Upper lobe of left lung (tissue), 4 donors: ENCODE measurements at regions not wholly inside any gene's neighbourhood (a gene's known extent, or its start where the extent isn't known, plus 50 kb on each side); places are given as distances from the start of the nearest gene placed in this dataset.

Source experiments
- POLR2A ChIP-seq, 4 donors: fragments of 450-650 bp; IDR thresholded peaks; one replicate each; pipeline ENCODE4 v1.5.1; 2016 to 2017; ENCODE audit warnings: antibody characterized with exemption in 4 of 4, mild to moderate bottlenecking in 2 of 4
- POLR2AphosphoS5 ChIP-seq, 2 donors: sonication (generic); formaldehyde crosslinking; IDR thresholded peaks; one replicate each; pipeline ENCODE4 v1.5.1; 2017; ENCODE audit warnings: antibody characterized with exemption in 2 of 2
- TF ChIP-seq, protein P1 (sequence below), 6 experiments: fragments of 450-650 bp in 4 of 6; fragments of 200-600 bp in 2 of 6; sonication (generic) in 2 of 6; IDR thresholded peaks; one replicate each; pipeline ENCODE4 v1.5.1; 2016 to 2019; ENCODE audit warnings: antibody characterized with exemption in 6 of 6

DNA sequence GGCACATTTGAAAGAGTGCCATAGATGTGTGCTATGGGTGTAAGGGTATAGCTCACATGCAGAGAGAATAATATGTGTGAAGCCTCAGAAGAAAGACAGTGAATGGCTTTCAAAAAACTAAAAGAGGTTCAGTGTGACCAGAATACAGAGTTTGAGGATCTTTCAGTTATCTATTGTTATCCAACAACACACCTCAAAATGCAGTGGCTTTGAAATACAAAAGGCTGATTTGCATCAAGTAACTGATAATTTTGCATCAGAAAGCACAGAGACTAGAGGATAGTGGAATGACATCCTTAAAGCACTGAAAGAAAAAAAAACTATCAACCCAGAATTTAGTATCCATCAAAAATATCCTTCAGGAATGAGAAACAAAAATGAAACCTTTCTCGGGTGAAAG lies 131.6 kb upstream of the IGF1 start:
- TF ChIP-seq, protein P1, sequence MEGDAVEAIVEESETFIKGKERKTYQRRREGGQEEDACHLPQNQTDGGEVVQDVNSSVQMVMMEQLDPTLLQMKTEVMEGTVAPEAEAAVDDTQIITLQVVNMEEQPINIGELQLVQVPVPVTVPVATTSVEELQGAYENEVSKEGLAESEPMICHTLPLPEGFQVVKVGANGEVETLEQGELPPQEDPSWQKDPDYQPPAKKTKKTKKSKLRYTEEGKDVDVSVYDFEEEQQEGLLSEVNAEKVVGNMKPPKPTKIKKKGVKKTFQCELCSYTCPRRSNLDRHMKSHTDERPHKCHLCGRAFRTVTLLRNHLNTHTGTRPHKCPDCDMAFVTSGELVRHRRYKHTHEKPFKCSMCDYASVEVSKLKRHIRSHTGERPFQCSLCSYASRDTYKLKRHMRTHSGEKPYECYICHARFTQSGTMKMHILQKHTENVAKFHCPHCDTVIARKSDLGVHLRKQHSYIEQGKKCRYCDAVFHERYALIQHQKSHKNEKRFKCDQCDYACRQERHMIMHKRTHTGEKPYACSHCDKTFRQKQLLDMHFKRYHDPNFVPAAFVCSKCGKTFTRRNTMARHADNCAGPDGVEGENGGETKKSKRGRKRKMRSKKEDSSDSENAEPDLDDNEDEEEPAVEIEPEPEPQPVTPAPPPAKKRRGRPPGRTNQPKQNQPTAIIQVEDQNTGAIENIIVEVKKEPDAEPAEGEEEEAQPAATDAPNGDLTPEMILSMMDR (IDR thresholded peaks at IDR 0.05) = no peak
- TF ChIP-seq POLR2A (IDR thresholded peaks at IDR 0.05) = no peak
- no peak for TF ChIP-seq POLR2AphosphoS5 (IDR thresholded peaks at IDR 0.05)
